ENCODE measurements at regions not wholly inside any gene's neighbourhood (a gene's known extent, or its start where the extent isn't known, plus 50 kb on each side); places are given as distances from the start of the nearest gene placed in this dataset.

DNA sequence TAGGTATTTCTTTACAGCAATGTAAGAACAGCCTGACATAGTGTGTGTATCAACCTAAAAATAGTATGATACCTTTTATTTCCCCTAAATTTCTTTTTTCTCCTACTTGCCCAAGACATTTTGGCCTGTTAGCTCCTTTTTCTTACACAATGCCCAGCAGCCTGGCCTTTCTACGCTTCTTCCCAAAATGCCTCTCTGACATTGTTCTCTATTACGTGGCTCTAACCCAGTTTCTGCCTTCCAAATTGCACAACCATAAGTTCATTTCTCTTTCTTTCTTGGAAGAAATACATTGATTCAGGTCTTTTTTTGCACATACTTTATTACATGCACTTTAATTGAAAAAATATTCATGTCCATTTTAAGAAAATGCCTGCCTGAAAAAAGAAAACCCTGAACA, 408.2 kb downstream of the PRR16 start:
- H3K4me2 ChIP-seq: no peak overlapping the region
- intact Hi-C loops (cut with micrococcal nuclease; ENCODE audit: unreplicated experiment): no loop called here
- CTCF ChIA-PET: no interaction called here
- no peaks in the 10 kb centered on the region for H3K4me1 ChIP-seq (replicated peaks; ENCODE audit: insufficient read depth)
- H3F3A ChIP-seq (ENCODE audit: insufficient read depth, low read depth): no peaks in the 10 kb centered on the region
- no peaks in the 10 kb centered on the region for H3K36me3 ChIP-seq (ENCODE audit: low read depth)
- no peak overlapping the region for H3K4me3 ChIP-seq
- DNase-seq: no peak
- TF ChIP-seq, protein P1, sequence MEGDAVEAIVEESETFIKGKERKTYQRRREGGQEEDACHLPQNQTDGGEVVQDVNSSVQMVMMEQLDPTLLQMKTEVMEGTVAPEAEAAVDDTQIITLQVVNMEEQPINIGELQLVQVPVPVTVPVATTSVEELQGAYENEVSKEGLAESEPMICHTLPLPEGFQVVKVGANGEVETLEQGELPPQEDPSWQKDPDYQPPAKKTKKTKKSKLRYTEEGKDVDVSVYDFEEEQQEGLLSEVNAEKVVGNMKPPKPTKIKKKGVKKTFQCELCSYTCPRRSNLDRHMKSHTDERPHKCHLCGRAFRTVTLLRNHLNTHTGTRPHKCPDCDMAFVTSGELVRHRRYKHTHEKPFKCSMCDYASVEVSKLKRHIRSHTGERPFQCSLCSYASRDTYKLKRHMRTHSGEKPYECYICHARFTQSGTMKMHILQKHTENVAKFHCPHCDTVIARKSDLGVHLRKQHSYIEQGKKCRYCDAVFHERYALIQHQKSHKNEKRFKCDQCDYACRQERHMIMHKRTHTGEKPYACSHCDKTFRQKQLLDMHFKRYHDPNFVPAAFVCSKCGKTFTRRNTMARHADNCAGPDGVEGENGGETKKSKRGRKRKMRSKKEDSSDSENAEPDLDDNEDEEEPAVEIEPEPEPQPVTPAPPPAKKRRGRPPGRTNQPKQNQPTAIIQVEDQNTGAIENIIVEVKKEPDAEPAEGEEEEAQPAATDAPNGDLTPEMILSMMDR (conservative IDR thresholded peaks at IDR 0.05): no peak
- no peak for TF ChIP-seq EZH2 (IDR thresholded peaks at IDR 0.05; ENCODE audit: low read depth)
- H3K9me3 ChIP-seq (ENCODE audit: insufficient read depth, low read depth): no peaks in the 10 kb centered on the region
- H3K27me3 ChIP-seq (ENCODE audit: insufficient read depth, low read depth): no peaks in the 10 kb centered on the region
- H4K20me1 ChIP-seq (ENCODE audit: insufficient read depth): no peaks in the 10 kb centered on the region
- H2AFZ ChIP-seq: 0 out of 2 replicates have a peak overlapping the region, but pooled peaks have one; percentile 31
- no peak overlapping the region for H3K27ac ChIP-seq
- no TSS peak for BruUV-seq (replicated peaks)
- no peaks in the 10 kb centered on the region for H3K9me2 ChIP-seq (ENCODE audit: insufficient read depth)
- H3K79me2 ChIP-seq (ENCODE audit: low read depth): no peaks in the 10 kb centered on the region
- POLR2A ChIA-PET (ENCODE audit: unreplicated experiment): no interaction called here

DNA sequence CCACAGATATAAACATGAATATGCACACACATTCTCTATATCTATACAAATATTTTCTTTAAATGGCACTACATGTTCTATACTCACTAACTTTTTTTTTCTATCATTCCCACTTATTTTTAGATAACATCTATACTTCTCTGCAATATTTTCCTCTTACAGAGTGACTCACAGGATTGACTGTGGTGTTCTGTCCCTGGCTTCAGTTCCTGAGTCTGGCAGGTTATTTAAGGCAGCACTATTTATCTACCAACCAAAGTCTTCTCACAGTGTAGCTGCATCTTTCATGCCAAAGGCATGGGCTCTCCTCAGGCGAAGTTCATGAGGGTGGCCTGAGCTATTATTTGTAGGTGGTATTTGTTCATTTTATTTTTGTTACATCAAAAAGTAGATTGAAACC, 409.0 kb downstream of the PRR16 start:
- no peak for DNase-seq
- TF ChIP-seq, protein P1 (conservative IDR thresholded peaks at IDR 0.05): no peak
- Histone ChIP-seq H2AFZ (no peak overlapping the region), H3K9me3 (ENCODE audit: insufficient read depth, low read depth) (no peaks in the 10 kb centered on the region), H3K27me3 (ENCODE audit: insufficient read depth, low read depth) (no peaks in the 10 kb centered on the region), H3K4me1 (replicated peaks; ENCODE audit: insufficient read depth) (no peaks in the 10 kb centered on the region), H3F3A (ENCODE audit: insufficient read depth, low read depth) (no peaks in the 10 kb centered on the region), H3K79me2 (ENCODE audit: low read depth) (no peaks in the 10 kb centered on the region), H3K4me3 (no peak overlapping the region), H3K9me2 (ENCODE audit: insufficient read depth) (no peaks in the 10 kb centered on the region), H3K4me2 (no peak overlapping the region), H4K20me1 (ENCODE audit: insufficient read depth) (no peaks in the 10 kb centered on the region), H3K36me3 (ENCODE audit: low read depth) (no peaks in the 10 kb centered on the region), H3K27ac (no peak overlapping the region)
- intact Hi-C loops (cut with micrococcal nuclease; ENCODE audit: unreplicated experiment): no loop called here
- no TSS peak for BruUV-seq (replicated peaks)
- ChIA-PET CTCF (no interaction called here), POLR2A (ENCODE audit: unreplicated experiment) (no interaction called here)

DNA sequence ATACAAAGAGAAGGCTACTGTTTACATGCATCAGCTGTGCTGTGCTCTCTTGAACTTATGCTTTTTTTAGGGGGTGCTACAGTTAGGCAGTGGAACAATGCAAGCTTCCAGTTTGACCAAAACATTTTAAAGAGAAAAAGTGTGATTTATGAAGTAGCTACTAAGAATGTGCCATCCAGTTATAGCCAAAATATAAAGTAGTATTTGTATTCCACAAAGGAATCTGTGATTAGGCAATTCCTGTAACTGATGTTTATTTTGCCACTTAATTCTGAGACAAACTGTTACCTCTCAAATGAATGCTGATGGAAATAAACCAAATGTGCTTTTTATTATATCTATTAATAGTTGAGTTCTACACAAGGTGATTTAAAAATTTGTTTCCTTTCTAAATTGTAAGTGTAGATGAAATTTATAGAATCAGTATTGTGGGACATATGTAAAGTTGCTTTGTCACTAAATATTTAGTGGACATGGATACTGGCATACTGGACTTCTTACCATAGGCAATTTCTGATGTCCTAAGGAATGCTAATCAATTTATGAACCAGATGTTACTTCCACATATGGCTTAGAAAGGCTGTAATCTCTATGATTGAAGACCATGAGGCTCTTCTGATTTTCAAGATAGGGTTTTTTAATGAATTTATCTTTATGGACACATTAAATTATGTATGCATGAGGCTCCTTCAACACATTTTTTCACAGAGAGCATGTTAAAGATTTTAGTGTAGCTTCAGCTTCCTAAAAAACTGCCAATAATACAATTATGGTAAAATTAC, 410.2 kb downstream of the PRR16 start:
- H3K4me3 ChIP-seq: no peak overlapping the region
- H3K27me3 ChIP-seq (ENCODE audit: insufficient read depth, low read depth): no peaks in the 10 kb centered on the region
- no peak overlapping the region for H3K27ac ChIP-seq
- no peaks in the 10 kb centered on the region for H3K9me3 ChIP-seq (ENCODE audit: insufficient read depth, low read depth)
- TF ChIP-seq, protein P1 (conservative IDR thresholded peaks at IDR 0.05): no peak
- TF ChIP-seq EZH2 (IDR thresholded peaks at IDR 0.05; ENCODE audit: low read depth): no peak
- ChIA-PET CTCF (no interaction called here), POLR2A (ENCODE audit: unreplicated experiment) (no interaction called here)
- no peaks in the 10 kb centered on the region for H4K20me1 ChIP-seq (ENCODE audit: insufficient read depth)
- no peaks in the 10 kb centered on the region for H3K9me2 ChIP-seq (ENCODE audit: insufficient read depth)
- H3K36me3 ChIP-seq (ENCODE audit: low read depth): no peaks in the 10 kb centered on the region
- no TSS peak for BruUV-seq (replicated peaks)
- H3K4me2 ChIP-seq: no peak overlapping the region
- no peak for DNase-seq
- intact Hi-C loops (cut with micrococcal nuclease; ENCODE audit: unreplicated experiment): no loop called here
- no peaks in the 10 kb centered on the region for H3F3A ChIP-seq (ENCODE audit: insufficient read depth, low read depth)
- H3K4me1 ChIP-seq (replicated peaks; ENCODE audit: insufficient read depth): no peaks in the 10 kb centered on the region
- no peaks in the 10 kb centered on the region for H3K79me2 ChIP-seq (ENCODE audit: low read depth)
- no peak overlapping the region for H2AFZ ChIP-seq
